Ishikawa (cell line): ENCODE measurements at regions not wholly inside any gene's neighbourhood (a gene's known extent, or its start where the extent isn't known, plus 50 kb on each side); places are given as distances from the start of the nearest gene placed in this dataset.

Source experiments
- CREB1 ChIP-seq: IDR thresholded peaks from 2 replicates; pipeline ENCODE4 v1.6.1; 2012; ENCODE audit warnings: low read depth
- EP300 ChIP-seq: IDR thresholded peaks from 2 replicates; pipeline ENCODE4 v1.6.1; 2012; ENCODE audit warnings: borderline replicate concordance
- FOXM1 ChIP-seq: IDR thresholded peaks from 2 replicates; pipeline ENCODE4 v1.6.1; 2012; ENCODE audit warnings: low read depth, borderline replicate concordance
- RAD21 ChIP-seq: IDR thresholded peaks from 2 replicates; pipeline ENCODE4 v1.6.1; 2012; ENCODE audit warnings: low read depth
- TAF1 ChIP-seq: IDR thresholded peaks from 2 replicates; pipeline ENCODE4 v1.6.1; 2012; ENCODE audit warnings: low read depth, mild to moderate bottlenecking
- TEAD4 ChIP-seq: IDR thresholded peaks from 2 replicates; pipeline ENCODE4 v1.6.1; 2012
- YY1 ChIP-seq: IDR thresholded peaks from 2 replicates; pipeline ENCODE4 v1.6.1; 2012; ENCODE audit warnings: low read depth
- TF ChIP-seq, protein P1 (sequence below): IDR thresholded peaks from 2 replicates; pipeline ENCODE4 v1.6.1; 2012; ENCODE audit warnings: low read depth, mild to moderate bottlenecking

DNA sequence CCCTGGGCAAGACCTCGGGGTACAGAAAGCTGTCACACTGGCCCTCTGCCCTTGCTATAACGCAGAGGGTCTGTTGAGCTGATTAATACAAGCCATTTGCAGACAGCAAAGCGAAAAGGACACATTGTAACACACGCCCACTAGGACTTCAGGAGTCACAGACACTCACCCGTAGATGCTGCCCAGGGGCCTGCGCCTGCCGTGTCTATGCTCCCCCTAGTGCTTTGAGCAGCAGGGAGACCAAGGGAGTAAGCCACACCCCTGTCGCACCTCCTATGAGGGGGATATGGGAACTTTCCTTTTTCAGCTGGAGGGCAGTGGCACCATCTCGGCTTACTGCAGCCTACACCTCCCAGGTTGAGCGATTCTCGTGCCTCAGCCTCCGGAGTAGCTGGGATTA is 1930.2 kb downstream of the OLFM4 start:
- TF ChIP-seq, protein P1, sequence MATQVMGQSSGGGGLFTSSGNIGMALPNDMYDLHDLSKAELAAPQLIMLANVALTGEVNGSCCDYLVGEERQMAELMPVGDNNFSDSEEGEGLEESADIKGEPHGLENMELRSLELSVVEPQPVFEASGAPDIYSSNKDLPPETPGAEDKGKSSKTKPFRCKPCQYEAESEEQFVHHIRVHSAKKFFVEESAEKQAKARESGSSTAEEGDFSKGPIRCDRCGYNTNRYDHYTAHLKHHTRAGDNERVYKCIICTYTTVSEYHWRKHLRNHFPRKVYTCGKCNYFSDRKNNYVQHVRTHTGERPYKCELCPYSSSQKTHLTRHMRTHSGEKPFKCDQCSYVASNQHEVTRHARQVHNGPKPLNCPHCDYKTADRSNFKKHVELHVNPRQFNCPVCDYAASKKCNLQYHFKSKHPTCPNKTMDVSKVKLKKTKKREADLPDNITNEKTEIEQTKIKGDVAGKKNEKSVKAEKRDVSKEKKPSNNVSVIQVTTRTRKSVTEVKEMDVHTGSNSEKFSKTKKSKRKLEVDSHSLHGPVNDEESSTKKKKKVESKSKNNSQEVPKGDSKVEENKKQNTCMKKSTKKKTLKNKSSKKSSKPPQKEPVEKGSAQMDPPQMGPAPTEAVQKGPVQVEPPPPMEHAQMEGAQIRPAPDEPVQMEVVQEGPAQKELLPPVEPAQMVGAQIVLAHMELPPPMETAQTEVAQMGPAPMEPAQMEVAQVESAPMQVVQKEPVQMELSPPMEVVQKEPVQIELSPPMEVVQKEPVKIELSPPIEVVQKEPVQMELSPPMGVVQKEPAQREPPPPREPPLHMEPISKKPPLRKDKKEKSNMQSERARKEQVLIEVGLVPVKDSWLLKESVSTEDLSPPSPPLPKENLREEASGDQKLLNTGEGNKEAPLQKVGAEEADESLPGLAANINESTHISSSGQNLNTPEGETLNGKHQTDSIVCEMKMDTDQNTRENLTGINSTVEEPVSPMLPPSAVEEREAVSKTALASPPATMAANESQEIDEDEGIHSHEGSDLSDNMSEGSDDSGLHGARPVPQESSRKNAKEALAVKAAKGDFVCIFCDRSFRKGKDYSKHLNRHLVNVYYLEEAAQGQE: no peak
- no peak for TF ChIP-seq TAF1
- no peak for TF ChIP-seq EP300
- TF ChIP-seq RAD21: no peak
- TF ChIP-seq YY1: no peak
- no peak for TF ChIP-seq TEAD4
- no peak for TF ChIP-seq FOXM1
- no peak for TF ChIP-seq CREB1
